Activated CD4-positive, alpha-beta T cell treated with anti-CD3 and anti-CD28 coated beads, Interleukin-2, amount 10 ng/mL, durations not matched to agents 24 days and 14 days (primary cell): ENCODE measurements at regions not wholly inside any gene's neighbourhood (a gene's known extent, or its start where the extent isn't known, plus 50 kb on each side); places are given as distances from the start of the nearest gene placed in this dataset.

Source experiments
- DNase-seq: peaks from one replicate; pipeline ENCODE4 v3.0.0; 2022
- H3K27ac Mint-ChIP-seq: one replicate; pipeline ENCODE4 v1.8.0; 2022; ENCODE audit warnings: mild to moderate bottlenecking, mixed read lengths
- H3K27me3 Mint-ChIP-seq: one replicate; pipeline ENCODE4 v1.8.0; 2022; ENCODE audit warnings: mixed read lengths
- H3K36me3 Mint-ChIP-seq: one replicate; pipeline ENCODE4 v1.8.0; 2022; ENCODE audit warnings: low read depth, mild to moderate bottlenecking, mixed read lengths
- H3K4me1 Mint-ChIP-seq: one replicate; pipeline ENCODE4 v1.8.0; 2021; ENCODE audit warnings: mixed read lengths
- H3K4me3 Mint-ChIP-seq: one replicate; pipeline ENCODE4 v1.8.0; 2022; ENCODE audit warnings: mild to moderate bottlenecking, moderate library complexity, mixed read lengths
- H3K9me3 Mint-ChIP-seq: one replicate; pipeline ENCODE4 v1.8.0; 2021; ENCODE audit warnings: mixed read lengths
- intact Hi-C: fragments of 100-400 bp; cut with micrococcal nuclease; formaldehyde crosslinking; loops from one replicate; pipeline ENCODE4 v1.15.1; 2023

DNA sequence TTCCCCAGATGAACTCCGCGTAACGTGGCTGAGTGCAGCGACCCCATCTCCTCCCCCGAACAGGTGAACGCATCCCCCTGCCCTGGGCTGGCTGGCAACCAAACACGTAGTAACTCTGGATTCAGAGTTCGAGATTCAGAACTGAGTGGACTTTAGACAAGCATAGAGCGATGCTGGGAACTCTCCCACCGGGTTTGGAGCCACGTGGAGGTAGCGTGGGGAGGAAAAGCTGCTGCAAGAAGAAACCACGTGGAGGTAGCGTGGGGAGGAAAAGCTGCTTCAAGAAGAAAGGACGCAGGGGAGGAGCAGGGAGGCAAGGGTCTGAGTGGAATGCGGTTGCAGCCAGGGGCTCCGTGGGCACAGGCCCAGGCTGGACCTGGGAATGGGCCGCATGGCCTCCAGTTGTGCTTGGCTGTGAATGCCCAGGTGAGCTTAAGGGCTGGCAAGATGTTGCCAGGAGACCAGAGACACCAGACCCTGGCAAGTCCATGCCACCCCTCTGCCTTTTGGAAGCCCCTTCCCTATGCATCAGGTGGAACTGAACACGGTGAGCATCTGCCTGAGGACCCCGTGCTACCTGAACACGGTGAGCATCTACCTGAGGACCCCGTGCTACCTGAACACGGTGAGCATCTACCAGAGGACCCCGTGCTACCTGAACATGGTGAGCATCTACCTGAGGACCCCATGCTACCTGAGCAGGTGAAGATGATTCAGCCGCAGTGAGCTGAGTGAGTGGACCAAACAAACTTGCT lies 118.0 kb upstream of the FRMD1 start:
- Mint-ChIP-seq H3K27me3 (no peaks in the 10 kb centered on the region), H3K4me3 (no peak overlapping the region), H3K27ac (no peak overlapping the region), H3K4me1 (no peaks in the 10 kb centered on the region), H3K36me3 (no peaks in the 10 kb centered on the region), H3K9me3 (no peaks in the 10 kb centered on the region)
- intact Hi-C loops = no loop called here
- no peak for DNase-seq

DNA sequence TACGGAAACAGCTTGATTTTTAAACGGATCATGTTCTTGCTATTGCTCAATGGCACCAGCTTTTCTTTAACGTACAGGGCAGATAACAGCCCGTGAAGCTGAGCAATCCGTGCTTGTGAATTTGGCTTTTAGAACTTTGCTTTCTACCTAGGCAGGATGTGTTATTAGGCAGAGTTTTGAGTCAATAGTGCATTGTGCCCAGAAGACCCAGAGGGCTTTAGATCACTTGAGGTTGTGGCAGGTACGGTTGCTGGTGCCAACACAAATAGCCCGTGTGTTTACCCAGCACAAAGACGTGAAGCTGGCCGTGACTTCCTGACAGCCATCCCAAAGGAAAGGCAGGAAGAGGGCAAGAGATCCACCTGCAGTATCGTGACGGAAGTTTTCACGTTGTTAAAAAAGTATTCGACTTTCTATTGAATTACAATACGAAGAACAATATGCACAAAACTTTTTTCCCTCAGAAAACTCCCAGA lies 117.4 kb upstream of the FRMD1 start:
- Mint-ChIP-seq H3K9me3 (no peaks in the 10 kb centered on the region), H3K36me3 (no peaks in the 10 kb centered on the region), H3K4me3 (no peak overlapping the region), H3K4me1 (no peaks in the 10 kb centered on the region), H3K27ac (no peak overlapping the region), H3K27me3 (no peaks in the 10 kb centered on the region)
- intact Hi-C loops = no loop called here
- no peak for DNase-seq

DNA sequence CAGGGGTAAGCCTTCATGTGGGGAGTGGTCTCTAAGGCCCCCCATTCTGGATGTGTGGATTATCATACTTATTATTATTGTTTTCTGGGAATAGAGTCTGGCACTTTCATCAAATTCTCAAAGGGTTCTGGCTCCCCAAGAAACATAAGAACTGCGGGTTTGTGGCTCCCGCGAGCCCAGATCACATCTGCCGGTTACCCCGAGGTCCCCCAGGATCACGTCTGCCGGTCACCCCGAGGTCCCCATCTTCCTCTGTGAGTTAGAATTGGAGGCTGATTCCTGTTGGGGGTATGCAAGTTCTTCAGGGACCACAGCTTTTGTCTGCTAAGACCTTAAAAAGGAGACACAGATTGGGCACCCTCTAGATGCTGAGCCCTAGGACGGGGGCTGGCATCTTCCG lies 116.7 kb upstream of the FRMD1 start:
- intact Hi-C loops = no loop called here
- Mint-ChIP-seq H3K4me3 (no peak overlapping the region), H3K4me1 (no peaks in the 10 kb centered on the region), H3K36me3 (no peaks in the 10 kb centered on the region), H3K27me3 (no peaks in the 10 kb centered on the region), H3K27ac (no peak overlapping the region), H3K9me3 (no peaks in the 10 kb centered on the region)
- DNase-seq = no peak

DNA sequence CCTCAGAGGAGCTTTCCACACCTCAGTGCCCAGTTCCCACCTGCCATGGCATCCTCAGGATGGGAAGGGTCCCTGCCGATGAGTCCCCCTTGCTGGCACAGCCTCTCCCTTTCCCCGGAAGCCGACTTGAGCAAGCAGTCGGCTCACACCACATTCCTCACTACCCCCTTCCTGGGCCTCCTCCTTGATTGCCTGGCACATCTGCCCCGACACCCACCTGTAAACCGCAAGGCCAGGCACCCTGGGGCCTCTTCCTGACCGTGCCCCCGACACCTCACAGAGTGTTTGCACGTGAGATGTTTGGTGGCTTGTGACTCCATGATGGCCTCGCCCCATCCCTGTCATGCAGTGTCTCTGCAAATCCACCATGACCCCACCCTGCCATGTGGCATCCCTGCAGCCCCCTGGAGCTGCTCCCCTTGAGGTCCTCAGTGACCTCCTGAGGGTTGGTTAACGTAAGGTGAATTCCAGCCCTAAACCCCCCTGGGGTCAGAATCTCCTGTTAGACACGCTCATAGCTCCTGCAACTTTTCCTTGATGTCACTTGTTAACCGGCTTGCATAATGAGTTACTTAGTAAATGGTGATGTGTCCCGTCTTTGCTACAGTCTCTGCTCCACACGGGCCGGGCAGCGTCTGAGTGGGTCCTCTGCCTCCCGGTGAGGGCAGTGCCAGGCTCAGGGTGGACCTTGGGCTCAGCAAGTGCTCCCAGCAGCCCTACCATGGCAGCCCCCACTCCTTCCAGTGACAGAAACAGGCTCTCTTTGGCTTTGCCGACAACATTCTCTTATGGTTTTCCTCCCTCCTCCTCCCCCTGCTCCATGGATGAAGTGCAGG lies 115.9 kb upstream of the FRMD1 start:
- intact Hi-C loops = no loop called here
- H3K4me3 Mint-ChIP-seq = no peak overlapping the region
- no peaks in the 10 kb centered on the region for H3K9me3 Mint-ChIP-seq
- H3K27me3 Mint-ChIP-seq = no peaks in the 10 kb centered on the region
- no peak overlapping the region for H3K27ac Mint-ChIP-seq
- no peak for DNase-seq
- no peaks in the 10 kb centered on the region for H3K36me3 Mint-ChIP-seq
- H3K4me1 Mint-ChIP-seq = no peaks in the 10 kb centered on the region

DNA sequence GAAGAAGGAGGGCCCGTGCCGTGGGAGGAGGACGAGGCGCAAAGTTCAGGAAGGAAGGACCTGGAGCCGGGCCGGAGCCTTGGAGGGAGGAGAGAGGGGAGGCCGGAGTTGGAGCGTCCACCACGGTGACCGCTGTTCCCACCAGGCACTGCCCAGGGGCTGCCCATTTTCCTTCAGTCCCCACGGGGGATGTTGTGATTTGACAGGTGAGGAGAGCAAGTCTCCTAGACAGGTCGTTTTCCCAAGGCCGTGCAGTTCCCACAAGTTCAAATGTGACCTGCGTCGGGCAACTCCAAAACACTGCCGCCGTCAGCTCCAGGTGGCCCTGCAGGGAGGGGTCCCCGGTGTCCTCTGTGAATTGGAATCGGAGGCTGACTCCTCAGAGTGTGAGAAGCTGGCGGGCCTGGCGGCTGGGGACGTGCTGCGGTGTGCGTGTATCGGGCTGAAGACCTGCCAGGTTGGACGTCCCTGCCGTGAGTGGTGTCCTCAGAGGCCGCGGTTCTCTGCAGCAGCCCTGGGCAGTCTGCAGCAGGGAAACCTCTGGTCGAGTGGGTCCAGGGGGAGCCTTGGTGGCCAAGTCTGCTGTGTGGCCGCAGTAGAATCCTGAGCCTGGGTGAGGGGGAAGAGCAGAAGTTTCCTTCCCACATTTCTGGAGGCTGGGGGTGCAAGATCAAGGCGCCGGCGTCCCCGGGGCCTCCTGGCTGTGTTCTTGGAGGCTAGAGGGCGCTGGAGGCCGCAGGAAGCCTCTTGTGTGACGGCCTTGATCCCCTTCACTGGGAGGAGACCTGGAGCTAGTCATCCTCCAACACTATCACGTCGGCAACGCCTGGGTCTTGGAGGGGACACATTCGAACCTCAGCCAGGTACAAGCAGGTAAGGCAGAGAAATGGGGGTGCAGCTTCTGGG lies 115.1 kb upstream of the FRMD1 start:
- no peaks in the 10 kb centered on the region for H3K9me3 Mint-ChIP-seq
- DNase-seq = no peak
- no peaks in the 10 kb centered on the region for H3K36me3 Mint-ChIP-seq
- H3K4me3 Mint-ChIP-seq = no peak overlapping the region
- no peaks in the 10 kb centered on the region for H3K4me1 Mint-ChIP-seq
- H3K27me3 Mint-ChIP-seq = no peaks in the 10 kb centered on the region
- H3K27ac Mint-ChIP-seq = no peak overlapping the region
- intact Hi-C loops = no loop called here

DNA sequence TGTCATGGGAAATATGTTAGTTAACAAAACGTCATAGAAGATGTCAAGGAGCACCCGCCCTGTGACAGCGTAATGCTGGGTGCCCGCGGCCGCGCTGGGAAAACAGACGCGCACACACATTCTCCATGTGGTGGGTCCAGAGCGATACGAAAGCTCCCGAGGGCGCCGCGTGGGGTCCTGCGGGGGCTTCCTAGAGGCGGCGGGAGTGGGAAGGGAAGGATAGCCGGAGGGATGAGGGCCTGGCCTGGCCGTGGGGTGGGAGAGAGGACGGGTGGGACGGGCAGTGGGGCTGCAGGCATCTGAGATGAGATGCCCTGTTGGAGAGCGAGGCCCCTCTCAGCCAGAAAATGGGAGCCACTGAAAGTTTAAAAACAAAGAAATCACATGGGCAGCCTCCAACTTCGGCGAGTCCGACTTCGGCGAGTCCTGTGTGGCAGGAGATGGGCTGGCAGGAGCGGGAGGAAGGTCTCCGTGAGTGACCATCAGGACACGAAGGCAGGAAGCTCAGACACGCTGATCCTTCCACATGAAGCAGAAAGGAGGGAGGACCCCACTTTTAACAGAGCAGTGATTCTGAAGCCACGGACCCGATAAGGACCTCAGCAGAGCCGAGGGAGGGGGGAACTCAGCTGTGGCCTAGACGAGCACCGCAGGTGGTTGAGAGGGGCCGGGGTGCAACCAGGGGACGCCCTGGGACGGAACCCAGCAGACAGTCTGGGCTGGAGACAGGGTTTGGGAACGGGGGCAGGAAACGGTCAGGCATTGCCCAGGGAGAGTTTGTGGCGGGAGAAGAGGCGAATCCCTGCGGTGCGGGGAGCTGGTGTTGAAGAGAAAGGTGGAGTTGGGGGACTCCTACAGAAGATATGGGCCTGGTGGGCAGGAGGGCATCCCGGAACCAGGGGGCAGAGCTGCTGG lies 114.1 kb upstream of the FRMD1 start:
- no peaks in the 10 kb centered on the region for H3K9me3 Mint-ChIP-seq
- no peak overlapping the region for H3K4me3 Mint-ChIP-seq
- no peak for DNase-seq
- no peaks in the 10 kb centered on the region for H3K4me1 Mint-ChIP-seq
- intact Hi-C loops = no loop called here
- no peak overlapping the region for H3K27ac Mint-ChIP-seq
- H3K27me3 Mint-ChIP-seq = no peaks in the 10 kb centered on the region
- H3K36me3 Mint-ChIP-seq = no peaks in the 10 kb centered on the region

DNA sequence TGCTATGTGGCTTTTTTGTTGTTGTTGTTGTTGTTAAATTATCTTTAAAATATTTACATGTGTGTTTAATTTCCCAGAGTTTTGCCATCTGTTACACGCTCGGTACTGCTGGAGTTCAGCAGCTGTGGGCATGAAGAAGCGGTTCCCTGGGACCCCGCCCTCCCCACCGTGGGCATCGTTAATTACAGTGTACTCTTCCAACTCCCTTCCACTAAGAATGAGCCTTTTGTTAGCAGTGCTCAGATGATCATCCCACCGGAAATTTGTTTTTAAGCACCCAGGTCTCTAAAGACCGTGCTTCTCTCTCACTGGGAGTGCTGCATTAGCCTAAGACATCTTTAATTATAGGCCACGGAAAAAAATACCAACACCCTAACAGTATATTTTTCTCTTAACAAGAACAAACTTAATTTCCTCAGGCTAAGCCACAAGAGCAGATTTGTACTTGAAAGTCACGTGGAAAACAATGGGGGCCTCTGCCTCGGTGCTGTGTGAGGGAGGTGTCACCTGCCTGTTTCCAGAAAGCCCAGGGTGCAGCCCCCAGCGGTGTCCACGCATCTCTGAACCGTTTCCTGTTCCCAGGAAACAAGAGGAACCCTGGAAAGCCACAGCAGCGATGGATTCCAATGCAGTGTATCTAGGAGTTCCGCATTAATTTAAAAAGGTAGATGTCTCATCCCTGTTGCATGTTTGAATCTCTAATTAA lies 113.3 kb upstream of the FRMD1 start:
- Mint-ChIP-seq H3K4me3 (no peak overlapping the region), H3K27ac (no peak overlapping the region), H3K4me1 (no peaks in the 10 kb centered on the region), H3K27me3 (no peaks in the 10 kb centered on the region), H3K9me3 (no peaks in the 10 kb centered on the region), H3K36me3 (no peaks in the 10 kb centered on the region)
- DNase-seq = no peak
- intact Hi-C loops = no loop called here

DNA sequence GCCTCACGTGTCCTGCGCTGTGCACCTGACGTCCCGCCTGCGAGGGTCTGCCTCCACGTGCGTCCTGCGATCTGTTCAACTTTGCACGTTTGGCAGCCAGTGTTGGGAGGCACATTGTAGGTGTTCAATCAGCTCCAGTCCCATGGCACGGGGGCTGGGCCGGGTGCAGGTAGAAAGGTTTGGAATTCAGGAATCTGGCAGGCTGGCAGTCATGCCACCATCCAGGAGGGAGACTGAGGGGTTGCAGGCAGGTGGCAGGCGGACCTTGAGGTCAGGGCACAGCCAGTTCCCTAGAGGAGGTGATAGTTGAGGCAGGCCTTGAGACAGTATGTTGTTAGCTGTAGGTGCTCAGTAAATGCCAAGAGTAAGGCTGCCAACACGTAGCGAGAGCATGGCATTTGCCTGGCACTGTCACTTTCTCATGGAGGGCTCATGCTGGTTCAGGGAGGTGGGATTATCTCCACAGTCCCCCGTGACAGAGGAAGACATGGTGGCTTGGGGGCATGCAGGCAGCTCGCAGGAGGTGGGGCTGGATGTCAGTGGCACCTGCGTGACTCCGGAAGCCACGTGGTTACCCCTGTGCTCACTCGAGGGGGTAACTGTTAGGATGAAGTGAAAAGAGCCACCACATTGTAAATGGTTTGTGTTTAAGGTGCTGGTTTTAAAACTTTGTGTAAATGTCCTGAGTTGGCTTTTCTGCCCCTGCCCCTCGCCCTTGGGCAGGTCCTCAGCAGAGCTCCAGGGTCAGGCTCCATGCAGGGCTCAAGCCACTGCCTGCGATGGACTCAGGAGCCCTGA lies 111.8 kb upstream of the FRMD1 start:
- H3K36me3 Mint-ChIP-seq = no peaks in the 10 kb centered on the region
- H3K9me3 Mint-ChIP-seq = no peaks in the 10 kb centered on the region
- intact Hi-C loops = no loop called here
- DNase-seq = no peak
- no peaks in the 10 kb centered on the region for H3K27me3 Mint-ChIP-seq
- H3K27ac Mint-ChIP-seq = no peak overlapping the region
- H3K4me3 Mint-ChIP-seq = no peak overlapping the region
- no peaks in the 10 kb centered on the region for H3K4me1 Mint-ChIP-seq

DNA sequence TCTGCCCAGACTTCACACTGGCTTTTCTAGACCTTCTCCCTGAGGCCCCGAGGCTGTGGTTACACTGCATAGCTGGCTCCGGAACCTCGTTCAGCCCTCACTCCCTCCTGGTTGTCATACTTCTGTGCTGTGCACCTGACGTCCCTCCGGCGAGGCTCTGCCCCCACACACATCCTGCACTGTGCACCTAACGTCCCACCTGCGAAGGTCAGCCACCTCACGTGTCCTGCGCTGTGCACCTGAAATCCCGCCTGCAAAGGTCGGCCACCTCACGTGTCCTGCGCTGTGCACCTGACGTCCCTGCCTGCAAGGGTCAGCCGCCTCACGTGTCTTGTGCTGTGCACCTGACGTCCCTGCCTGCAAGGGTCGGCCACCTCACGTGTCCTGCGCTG lies 111.0 kb upstream of the FRMD1 start:
- DNase-seq = no peak
- no peaks in the 10 kb centered on the region for H3K27me3 Mint-ChIP-seq
- H3K9me3 Mint-ChIP-seq = no peaks in the 10 kb centered on the region
- no peak overlapping the region for H3K4me3 Mint-ChIP-seq
- no peak overlapping the region for H3K27ac Mint-ChIP-seq
- H3K36me3 Mint-ChIP-seq = no peaks in the 10 kb centered on the region
- intact Hi-C loops = no loop called here
- H3K4me1 Mint-ChIP-seq = no peaks in the 10 kb centered on the region

DNA sequence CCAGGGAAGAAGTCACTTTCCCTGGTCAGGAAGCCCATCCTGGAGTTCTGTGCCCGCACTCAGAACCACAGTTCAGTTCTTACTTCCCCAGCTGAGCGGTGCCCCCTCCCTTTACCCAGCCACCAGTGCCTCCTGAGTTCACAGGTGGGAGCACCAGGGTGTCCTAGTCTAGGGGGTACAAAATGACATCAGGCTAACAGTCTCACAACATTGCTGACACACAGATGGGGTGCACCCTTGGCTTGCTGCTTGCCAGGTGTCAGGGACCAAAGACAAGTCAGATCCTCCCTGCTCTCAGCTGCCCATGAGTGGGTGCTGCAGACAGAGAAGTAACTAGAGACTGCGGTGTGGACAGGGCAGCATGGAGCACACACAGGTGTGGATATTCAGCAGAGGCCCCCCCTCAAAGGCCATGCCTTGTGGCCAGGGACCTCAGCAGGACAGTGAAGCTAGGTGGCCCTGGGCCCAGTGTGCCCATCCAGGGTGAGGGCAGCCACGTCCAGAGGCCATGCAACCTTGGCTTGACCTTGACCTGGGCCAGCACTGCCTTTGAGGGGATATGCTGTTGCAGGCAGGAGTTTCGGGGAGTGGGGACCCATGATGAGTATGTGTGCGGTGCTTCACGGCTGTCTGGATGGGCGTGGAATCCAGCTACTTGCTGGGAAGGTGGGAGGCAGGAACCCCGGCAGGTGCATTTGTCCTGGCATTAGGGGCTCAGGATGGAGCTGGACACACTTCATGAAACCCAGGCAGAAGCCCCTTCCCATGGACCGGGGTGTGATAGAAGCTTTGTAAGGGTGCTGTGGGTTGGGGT lies 110.4 kb upstream of the FRMD1 start:
- Mint-ChIP-seq H3K27ac (no peak overlapping the region), H3K27me3 (no peaks in the 10 kb centered on the region), H3K36me3 (no peaks in the 10 kb centered on the region), H3K4me3 (no peak overlapping the region), H3K9me3 (no peaks in the 10 kb centered on the region), H3K4me1 (no peaks in the 10 kb centered on the region)
- DNase-seq = no peak
- intact Hi-C loops = no loop called here

DNA sequence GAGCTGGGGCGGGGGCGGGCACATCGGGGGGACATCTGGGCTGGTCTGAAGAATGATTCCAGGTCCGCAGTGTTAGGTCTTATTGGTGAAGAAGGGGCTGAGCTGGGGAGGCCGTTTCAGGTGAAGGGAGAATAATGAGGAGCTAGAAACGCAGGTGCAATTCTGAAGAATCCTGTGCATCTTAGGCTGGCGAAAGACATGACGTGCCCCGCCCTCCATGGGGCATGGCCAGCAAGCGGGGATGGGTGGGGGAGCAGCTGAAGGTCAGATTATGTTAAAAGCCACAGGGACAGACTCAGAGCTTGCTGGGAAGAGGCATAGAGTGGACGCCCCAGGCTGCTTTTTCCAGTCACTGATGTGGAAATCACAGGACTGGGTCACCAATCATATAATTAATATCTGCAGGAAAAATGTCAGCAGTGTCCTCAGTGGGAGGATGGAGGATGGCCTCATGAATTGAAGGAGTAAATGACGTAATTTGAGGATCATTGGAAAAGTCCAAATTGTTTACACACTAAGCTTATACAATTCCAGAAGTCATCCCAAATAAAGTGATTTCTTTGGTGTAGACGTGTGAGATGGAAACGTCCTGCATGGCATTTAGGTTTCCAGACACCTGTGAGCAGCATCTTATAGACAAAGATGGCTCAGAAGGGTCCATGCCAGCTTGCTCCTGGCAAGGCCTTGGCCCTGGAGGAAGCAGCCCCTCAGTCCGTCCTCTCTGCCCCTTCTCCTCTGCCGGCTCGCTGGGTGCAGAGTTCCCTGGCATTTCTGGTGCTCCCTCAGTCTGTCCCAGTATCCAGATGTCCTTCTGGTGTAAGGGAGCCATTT lies 109.6 kb upstream of the FRMD1 start:
- Mint-ChIP-seq H3K9me3 (no peaks in the 10 kb centered on the region), H3K27ac (no peak overlapping the region), H3K36me3 (no peaks in the 10 kb centered on the region), H3K4me1 (no peaks in the 10 kb centered on the region), H3K27me3 (no peaks in the 10 kb centered on the region), H3K4me3 (no peak overlapping the region)
- intact Hi-C loops = no loop called here
- no peak for DNase-seq
